ENCODE measurements at regions not wholly inside any gene's neighbourhood (a gene's known extent, or its start where the extent isn't known, plus 50 kb on each side); places are given as distances from the start of the nearest gene placed in this dataset.

DNA sequence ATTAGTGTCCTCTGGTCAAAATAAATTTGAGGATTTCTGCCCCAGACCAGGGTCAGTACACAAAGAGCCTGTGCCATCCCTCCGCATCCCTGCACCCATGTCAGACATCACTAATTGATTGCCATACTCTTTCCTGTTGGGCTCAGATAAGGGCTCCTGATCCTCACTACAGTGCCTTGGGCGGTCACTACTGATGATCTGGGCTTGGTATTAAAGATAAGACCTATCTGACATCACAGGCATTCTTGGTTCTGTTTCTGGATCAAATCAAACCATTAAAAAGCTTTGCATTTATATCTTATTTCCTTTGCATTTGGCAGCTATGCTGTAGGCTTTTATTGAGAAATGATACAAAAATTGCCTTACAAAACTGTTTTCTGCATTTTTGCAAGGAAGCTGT lies 103.5 kb upstream of the TENM4 start:
- Histone ChIP-seq H4K91ac (ENCODE audit: insufficient read depth, low read depth, low read length) (no peak overlapping the region), H4K20me1 (ENCODE audit: insufficient read depth, low read length) (no peaks in the 10 kb centered on the region), H2AFZ (replicated peaks; ENCODE audit: low read length, poor library complexity) (no peak overlapping the region), H2BK20ac (ENCODE audit: low read depth, low read length) (no peak overlapping the region), H2AK9ac (replicated peaks; ENCODE audit: low read depth, low read length, poor library complexity) (no peak overlapping the region), H2AK5ac (ENCODE audit: low read depth, low read length) (no peak overlapping the region), H4K8ac (ENCODE audit: low read depth in 2 of 2, low read length in 2 of 2) (no peak overlapping the region), H3K56ac (ENCODE audit: extremely low read depth, insufficient read depth, low read length) (no peak overlapping the region), H3K4ac (ENCODE audit: low read depth, low read length) (no peak overlapping the region), H2BK5ac (ENCODE audit: low read depth, low read length, poor library complexity, severe bottlenecking) (no peak overlapping the region), H3K4me3 (ENCODE audit: insufficient read depth, low read depth, low read length) (no peak overlapping the region), H3K9me3 (ENCODE audit: control insufficient read depth, insufficient read depth, low read length) (no peaks in the 10 kb centered on the region), H3K9ac (ENCODE audit: low read depth, low read length) (no peak overlapping the region), H2BK120ac (ENCODE audit: low read depth, low read length) (no peak overlapping the region), H3K14ac (replicated peaks; ENCODE audit: low read depth, low read length) (no peak overlapping the region), H3K23ac (ENCODE audit: low read depth, low read length) (no peak overlapping the region), H3K27me3 (ENCODE audit: control insufficient read depth, insufficient read depth, low read length) (peaks cover 2% of the 10 kb centered on the region; the same call in 1 of the 2 replicates), H3K27ac (ENCODE audit: insufficient read depth, low read length) (no peak overlapping the region), H4K5ac (ENCODE audit: low read depth, low read length) (no peak overlapping the region), H3K4me1 (ENCODE audit: control insufficient read depth, insufficient read depth, low read length) (no peaks in the 10 kb centered on the region), H3K4me2 (ENCODE audit: low read depth, low read length) (no peak overlapping the region), H2BK15ac (ENCODE audit: low read depth, low read length) (no peak overlapping the region), H3K18ac (ENCODE audit: low read depth, low read length) (no peak overlapping the region), H3K79me1 (ENCODE audit: low read depth in 1 of 2, low read length in 2 of 2) (no peaks in the 10 kb centered on the region), H3K36me3 (ENCODE audit: control insufficient read depth, insufficient read depth, low read length) (no peaks in the 10 kb centered on the region), H3K9me1 (ENCODE audit: insufficient read depth, low read length) (no peaks in the 10 kb centered on the region)
- TF ChIP-seq CHD1 (IDR thresholded peaks at IDR 0.05; ENCODE audit: low read depth, low read length), result no peak
- no peak for TF ChIP-seq MXI1 (IDR thresholded peaks at IDR 0.05; ENCODE audit: borderline replicate concordance, low read depth, low read length)
- TF ChIP-seq MAFK (IDR thresholded peaks at IDR 0.05; ENCODE audit: low read depth, low read length), result no peak
- TF ChIP-seq, protein P1, sequence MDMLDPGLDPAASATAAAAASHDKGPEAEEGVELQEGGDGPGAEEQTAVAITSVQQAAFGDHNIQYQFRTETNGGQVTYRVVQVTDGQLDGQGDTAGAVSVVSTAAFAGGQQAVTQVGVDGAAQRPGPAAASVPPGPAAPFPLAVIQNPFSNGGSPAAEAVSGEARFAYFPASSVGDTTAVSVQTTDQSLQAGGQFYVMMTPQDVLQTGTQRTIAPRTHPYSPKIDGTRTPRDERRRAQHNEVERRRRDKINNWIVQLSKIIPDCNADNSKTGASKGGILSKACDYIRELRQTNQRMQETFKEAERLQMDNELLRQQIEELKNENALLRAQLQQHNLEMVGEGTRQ (IDR thresholded peaks at IDR 0.05; ENCODE audit: low read depth, low read length), result no peak
- TF ChIP-seq MAZ (IDR thresholded peaks at IDR 0.05; ENCODE audit: borderline replicate concordance, low read depth, low read length), result no peak
- TF ChIP-seq RCOR1 (IDR thresholded peaks at IDR 0.05; ENCODE audit: insufficient replicate concordance, low read length), result no peak
- no peak for TF ChIP-seq FOS (IDR thresholded peaks at IDR 0.05; ENCODE audit: low read depth, low read length)
- no peak for TF ChIP-seq RFX5 (IDR thresholded peaks at IDR 0.05; ENCODE audit: low read depth, low read length)
- TF ChIP-seq BHLHE40 (IDR thresholded peaks at IDR 0.05; ENCODE audit: low read depth, low read length), result no peak
- no peak for TF ChIP-seq NFE2L2 (IDR thresholded peaks at IDR 0.05; ENCODE audit: low read depth, low read length)
- no peak for TF ChIP-seq POLR2A (IDR thresholded peaks at IDR 0.05; ENCODE audit: low read depth, low read length)
- TF ChIP-seq, protein P2, sequence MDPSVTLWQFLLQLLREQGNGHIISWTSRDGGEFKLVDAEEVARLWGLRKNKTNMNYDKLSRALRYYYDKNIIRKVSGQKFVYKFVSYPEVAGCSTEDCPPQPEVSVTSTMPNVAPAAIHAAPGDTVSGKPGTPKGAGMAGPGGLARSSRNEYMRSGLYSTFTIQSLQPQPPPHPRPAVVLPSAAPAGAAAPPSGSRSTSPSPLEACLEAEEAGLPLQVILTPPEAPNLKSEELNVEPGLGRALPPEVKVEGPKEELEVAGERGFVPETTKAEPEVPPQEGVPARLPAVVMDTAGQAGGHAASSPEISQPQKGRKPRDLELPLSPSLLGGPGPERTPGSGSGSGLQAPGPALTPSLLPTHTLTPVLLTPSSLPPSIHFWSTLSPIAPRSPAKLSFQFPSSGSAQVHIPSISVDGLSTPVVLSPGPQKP (IDR thresholded peaks at IDR 0.05; ENCODE audit: borderline replicate concordance, low read depth, low read length), result no peak
- TF ChIP-seq CEBPB (IDR thresholded peaks at IDR 0.05; ENCODE audit: low read depth, low read length), result no peak
- TF ChIP-seq RAD21 (IDR thresholded peaks at IDR 0.05; ENCODE audit: low read length), result no peak
- TF ChIP-seq, protein P3, sequence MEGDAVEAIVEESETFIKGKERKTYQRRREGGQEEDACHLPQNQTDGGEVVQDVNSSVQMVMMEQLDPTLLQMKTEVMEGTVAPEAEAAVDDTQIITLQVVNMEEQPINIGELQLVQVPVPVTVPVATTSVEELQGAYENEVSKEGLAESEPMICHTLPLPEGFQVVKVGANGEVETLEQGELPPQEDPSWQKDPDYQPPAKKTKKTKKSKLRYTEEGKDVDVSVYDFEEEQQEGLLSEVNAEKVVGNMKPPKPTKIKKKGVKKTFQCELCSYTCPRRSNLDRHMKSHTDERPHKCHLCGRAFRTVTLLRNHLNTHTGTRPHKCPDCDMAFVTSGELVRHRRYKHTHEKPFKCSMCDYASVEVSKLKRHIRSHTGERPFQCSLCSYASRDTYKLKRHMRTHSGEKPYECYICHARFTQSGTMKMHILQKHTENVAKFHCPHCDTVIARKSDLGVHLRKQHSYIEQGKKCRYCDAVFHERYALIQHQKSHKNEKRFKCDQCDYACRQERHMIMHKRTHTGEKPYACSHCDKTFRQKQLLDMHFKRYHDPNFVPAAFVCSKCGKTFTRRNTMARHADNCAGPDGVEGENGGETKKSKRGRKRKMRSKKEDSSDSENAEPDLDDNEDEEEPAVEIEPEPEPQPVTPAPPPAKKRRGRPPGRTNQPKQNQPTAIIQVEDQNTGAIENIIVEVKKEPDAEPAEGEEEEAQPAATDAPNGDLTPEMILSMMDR (conservative IDR thresholded peaks at IDR 0.05; ENCODE audit: low read depth, low read length), result no peak
- no peak for TF ChIP-seq SMC3 (IDR thresholded peaks at IDR 0.05; ENCODE audit: low read depth, low read length)
- in situ Hi-C loops (cut with MboI; ENCODE audit: low sequenced_read_pairs), result no loop called here
- POLR2A ChIA-PET (ENCODE audit: unreplicated experiment), result no interaction called here
- DNase-seq, result no peak
- WGBS, 2 experiments (ENCODE audit: extremely low coverage in 2 of 2, insufficient read length in 1 of 2), result no CpG with 5 or more reads among the region's 2 CpGs
- CTCF ChIA-PET, result no interaction called here
- BruUV-seq (replicated peaks), result no TSS peak
- no peak for ATAC-seq (ENCODE audit: low read depth)
- intact Hi-C loops (cut with micrococcal nuclease), result no loop called here
- dilution Hi-C loops (cut with HindIII; ENCODE audit: low sequenced_read_pairs, unreplicated experiment), result no loop called here
